ENCODE measurements at regions not wholly inside any gene's neighbourhood (a gene's known extent, or its start where the extent isn't known, plus 50 kb on each side); places are given as distances from the start of the nearest gene placed in this dataset.

- no peak for DNase-seq (ENCODE audit: low read depth, low spot score)
- TF ChIP-seq FOS (IDR thresholded peaks at IDR 0.05; ENCODE audit: borderline replicate concordance, insufficient read depth, low read length) (no peak), MAX (IDR thresholded peaks at IDR 0.05; ENCODE audit: insufficient read depth, insufficient read length) (no peak), POLR2A (IDR thresholded peaks at IDR 0.05; ENCODE audit: low read depth, low read length) (no peak)
- dilution Hi-C loops (cut with MboI; ENCODE audit: extremely low pct_ligation_motif_present, low sequenced_read_pairs) = no loop called here
- Histone ChIP-seq H3K9me1 (replicated peaks; ENCODE audit: control insufficient read depth, extremely low read depth, insufficient read depth, low read length) (no peaks in the 10 kb centered on the region), H3K27me3 (ENCODE audit: control insufficient read depth in 2 of 2, insufficient read depth in 2 of 2, low read length in 2 of 2) (no peaks in the 10 kb centered on the region), H3K4me2 (ENCODE audit: insufficient read depth, low read length) (no peak overlapping the region), H3K27ac (ENCODE audit: insufficient read depth, low read depth, low read length) (no peak overlapping the region), H2AFZ (ENCODE audit: low read depth, low read length) (no peak overlapping the region), H3K4me1 (ENCODE audit: control insufficient read depth, extremely low read depth, insufficient read depth, low read length) (no peaks in the 10 kb centered on the region), H3K4me3 (replicated peaks in 1 of 3; ENCODE audit: insufficient read depth in 1 of 3, low read depth in 1 of 3, low read length in 3 of 3) (no peak overlapping the region), H3K36me3 (ENCODE audit: control insufficient read depth in 2 of 2, extremely low read depth in 1 of 2, insufficient read depth in 2 of 2, low read length in 2 of 2) (no peaks in the 10 kb centered on the region), H4K20me1 (replicated peaks; ENCODE audit: control insufficient read depth, extremely low read depth, insufficient read depth, low read length) (no peaks in the 10 kb centered on the region), H3K9ac (replicated peaks; ENCODE audit: extremely low read depth, insufficient read depth, low read length) (no peak overlapping the region), H3K79me2 (ENCODE audit: control insufficient read depth, insufficient read depth, low read length) (no peaks in the 10 kb centered on the region), H3K9me3 (replicated peaks; ENCODE audit: control insufficient read depth, insufficient read depth, low read length) (no peaks in the 10 kb centered on the region)
- no TSS peak for BruUV-seq (replicated peaks)
- ChIA-PET POLR2A (no interaction called here), CTCF (no interaction called here)
- intact Hi-C loops (cut with micrococcal nuclease) = no loop called here
- FAIRE-seq = no peak
These were observed 106.6 kb upstream of the IRX6 start for GRCh38 chr16:55217392-55217791.

- H2AFZ ChIP-seq (ENCODE audit: low read depth, low read length) = no peak overlapping the region
- dilution Hi-C loops (cut with MboI; ENCODE audit: extremely low pct_ligation_motif_present, low sequenced_read_pairs) (no loop called here), intact Hi-C loops (cut with micrococcal nuclease) (no loop called here)
- no peaks in the 10 kb centered on the region for H3K36me3 ChIP-seq (ENCODE audit: control insufficient read depth in 2 of 2, extremely low read depth in 1 of 2, insufficient read depth in 2 of 2, low read length in 2 of 2)
- DNase-seq (ENCODE audit: low read depth, low spot score) (no peak), FAIRE-seq (no peak)
- H3K79me2 ChIP-seq (ENCODE audit: control insufficient read depth, insufficient read depth, low read length) = no peaks in the 10 kb centered on the region
- H3K4me2 ChIP-seq (ENCODE audit: insufficient read depth, low read length) = no peak overlapping the region
- H3K27me3 ChIP-seq (ENCODE audit: control insufficient read depth in 2 of 2, insufficient read depth in 2 of 2, low read length in 2 of 2) = no peaks in the 10 kb centered on the region
- H3K9me1 ChIP-seq (replicated peaks; ENCODE audit: control insufficient read depth, extremely low read depth, insufficient read depth, low read length) = no peaks in the 10 kb centered on the region
- no peak overlapping the region for H3K4me3 ChIP-seq (replicated peaks in 1 of 3; ENCODE audit: insufficient read depth in 1 of 3, low read depth in 1 of 3, low read length in 3 of 3)
- H3K9ac ChIP-seq (replicated peaks; ENCODE audit: extremely low read depth, insufficient read depth, low read length) = no peak overlapping the region
- no peak overlapping the region for H3K27ac ChIP-seq (ENCODE audit: insufficient read depth, low read depth, low read length)
- no TSS peak for BruUV-seq (replicated peaks)
- CTCF ChIA-PET = no interaction called here
- no peaks in the 10 kb centered on the region for H3K9me3 ChIP-seq (replicated peaks; ENCODE audit: control insufficient read depth, insufficient read depth, low read length)
- POLR2A ChIA-PET = no interaction called here
- no peaks in the 10 kb centered on the region for H3K4me1 ChIP-seq (ENCODE audit: control insufficient read depth, extremely low read depth, insufficient read depth, low read length)
- no peaks in the 10 kb centered on the region for H4K20me1 ChIP-seq (replicated peaks; ENCODE audit: control insufficient read depth, extremely low read depth, insufficient read depth, low read length)
- no peak for TF ChIP-seq POLR2AphosphoS5 (IDR thresholded peaks at IDR 0.05; ENCODE audit: insufficient read depth, low read depth, low read length)
- no peak for TF ChIP-seq JUN (IDR thresholded peaks at IDR 0.05; ENCODE audit: borderline replicate concordance, insufficient read depth, insufficient read length, low read depth)
- TF ChIP-seq GATA2 (IDR thresholded peaks at IDR 0.05; ENCODE audit: insufficient read depth, insufficient read length, low read depth, low read length) = no peak
- no peak for TF ChIP-seq MAX (IDR thresholded peaks at IDR 0.05; ENCODE audit: insufficient read depth, insufficient read length)
- no peak for TF ChIP-seq MYC (IDR thresholded peaks at IDR 0.05; ENCODE audit: low read depth, low read length)
- no peak for TF ChIP-seq FOS (IDR thresholded peaks at IDR 0.05; ENCODE audit: borderline replicate concordance, insufficient read depth, low read length)
- TF ChIP-seq EZH2 (IDR thresholded peaks at IDR 0.05; ENCODE audit: borderline replicate concordance, low read depth, low read length, severe bottlenecking) = no peak
- no peak for TF ChIP-seq POLR2A (IDR thresholded peaks at IDR 0.05; ENCODE audit: low read depth, low read length)
These were observed 102.2 kb upstream of the IRX6 start for GRCh38 chr16:55221836-55222235.

Measured in endothelial cell of umbilical vein (primary cell).